CD4-positive, alpha-beta T cell (primary cell): ENCODE measurements at regions not wholly inside any gene's neighbourhood (a gene's known extent, or its start where the extent isn't known, plus 50 kb on each side); places are given as distances from the start of the nearest gene placed in this dataset.

ENCODE experiments used
- ATAC-seq: fragments of 200-7000 bp; cut with Tn5 transposase; one replicate; pipeline ENCODE4 v1.10.0; 2022; ENCODE audit warnings: mild to moderate bottlenecking; ENCODE audit not compliant: poor library complexity
- CTCF ChIA-PET: fragments of 350-600 bp; sonication (Branson Sonifier 250); formaldehyde crosslinking; loops from one replicate; lab custom pipeline; 2021; ENCODE audit warnings: antibody characterized with exemption, inconsistent platforms; lab: Charles Lee
- POLR2A ChIA-PET: fragments of 350-600 bp; sonication (Branson Sonifier 250); formaldehyde crosslinking; loops from one replicate; lab custom pipeline; 2021; ENCODE audit warnings: antibody characterized with exemption, inconsistent platforms; lab: Charles Lee
- DNase-seq, 14 experiments: peaks; one replicate each; pipeline ENCODE4 v3.0.0-alpha.2; 2013 to 2020; ENCODE audit warnings: mixed read lengths in 2 of 14
- H3K27ac ChIP-seq, 2 donors: one replicate each; pipeline versions ENCODE4 v1.5.1 to v1.7.0; 2013; ENCODE audit warnings: low read length in 2 of 2, low read depth in 1 of 2, mild to moderate bottlenecking in 1 of 2
- H3K27me3 ChIP-seq, 2 experiments: 1 replicate in 1 of 2; 2 replicates in 1 of 2; pipeline versions ENCODE4 v1.6.1 to v1.7.0; 2013; ENCODE audit warnings: low read length in 2 of 2, control low read depth in 1 of 2, mild to moderate bottlenecking in 1 of 2, moderate library complexity in 1 of 2; ENCODE audit not compliant: insufficient read depth in 2 of 2, control insufficient read depth in 1 of 2
- H3K36me3 ChIP-seq: one replicate; pipeline ENCODE4 v1.6.1; 2013; ENCODE audit warnings: low read length, control low read depth; ENCODE audit not compliant: insufficient read depth
- H3K4me1 ChIP-seq: one replicate; pipeline ENCODE4 v1.6.1; 2013; ENCODE audit warnings: low read length, control low read depth; ENCODE audit not compliant: insufficient read depth
- H3K4me3 ChIP-seq: one replicate; pipeline ENCODE4 v1.5.1; 2013; ENCODE audit warnings: mild to moderate bottlenecking, low read length, moderate library complexity
- H3K9me3 ChIP-seq, 2 experiments: 1 replicate in 1 of 2; 2 replicates in 1 of 2; pipeline versions ENCODE4 v1.6.1 to v1.7.0; 2013; ENCODE audit warnings: low read length in 2 of 2, mild to moderate bottlenecking in 2 of 2, control low read depth in 1 of 2, moderate library complexity in 1 of 2; ENCODE audit not compliant: control insufficient read depth in 1 of 2, insufficient read depth in 1 of 2
- H3K27ac Mint-ChIP-seq: one replicate; pipeline ENCODE4 v1.8.0; 2020; ENCODE audit warnings: mixed read lengths
- H3K27me3 Mint-ChIP-seq: one replicate; pipeline ENCODE4 v1.8.0; 2021; ENCODE audit warnings: mixed read lengths
- H3K36me3 Mint-ChIP-seq: one replicate; pipeline ENCODE4 v1.8.0; 2021; ENCODE audit warnings: low read depth, mixed read lengths
- H3K4me1 Mint-ChIP-seq: one replicate; pipeline ENCODE4 v1.8.0; 2021; ENCODE audit warnings: low read depth, mixed read lengths
- H3K4me3 Mint-ChIP-seq: one replicate; pipeline ENCODE4 v1.8.0; 2020; ENCODE audit warnings: mild to moderate bottlenecking, mixed read lengths
- H3K9me3 Mint-ChIP-seq: one replicate; pipeline ENCODE4 v1.8.0; 2020; ENCODE audit warnings: mixed read lengths
- CTCF ChIP-seq: fragments of 200-600 bp; IDR thresholded peaks from one replicate; pipeline ENCODE4 v1.8.0; 2022; ENCODE audit warnings: antibody characterized with exemption, mild to moderate bottlenecking
- intact Hi-C, 2 experiments: fragments of 100-400 bp; cut with DNase I in 1 of 2; cut with micrococcal nuclease in 1 of 2; formaldehyde crosslinking; loops; one replicate each; pipeline versions ENCODE4 v1.15.1 to v1.9.0; 2023 to 2025; cut with DNase I, micrococcal nuclease

- Mint-ChIP-seq H3K9me3 (no peaks in the 10 kb centered on the region), H3K36me3 (no peaks in the 10 kb centered on the region), H3K4me3 (no peak overlapping the region), H3K27ac (no peak overlapping the region), H3K27me3 (peaks cover 30% of the 10 kb centered on the region), H3K4me1 (no peaks in the 10 kb centered on the region)
- Histone ChIP-seq H3K27me3 (peaks cover 5 to 15% of the 10 kb centered on the region in 2 experiments), H3K9me3 (peaks cover 0 to 12% of the 10 kb centered on the region in 2 experiments), H3K36me3 (no peaks in the 10 kb centered on the region), H3K4me3 (no peak overlapping the region), H3K4me1 (no peaks in the 10 kb centered on the region), H3K27ac (no peak overlapping the region)
- DNase-seq (no peak), ATAC-seq (no peak)
- no peak for TF ChIP-seq CTCF
- ChIA-PET CTCF (no interaction called here), POLR2A (no interaction called here)
- intact Hi-C loops: no loop called here
These were observed 90.2 kb downstream of the DACT2 start for GRCh38 chr6:168229368-168229752.

GRCh38 chr6:168228676-168229367 lies 90.8 kb downstream of the DACT2 start:
- no peaks in the 10 kb centered on the region for H3K4me1 ChIP-seq
- Mint-ChIP-seq H3K27ac (no peak overlapping the region), H3K9me3 (no peaks in the 10 kb centered on the region), H3K4me3 (no peak overlapping the region), H3K4me1 (no peaks in the 10 kb centered on the region), H3K27me3 (peaks cover 30% of the 10 kb centered on the region), H3K36me3 (no peaks in the 10 kb centered on the region)
- ATAC-seq (no peak), DNase-seq (no peak)
- no peak overlapping the region for H3K27ac ChIP-seq
- H3K27me3 ChIP-seq: peaks cover 5 to 19% of the 10 kb centered on the region in 2 experiments
- ChIA-PET POLR2A (no interaction called here), CTCF (no interaction called here)
- H3K4me3 ChIP-seq: no peak overlapping the region
- no peaks in the 10 kb centered on the region for H3K36me3 ChIP-seq
- intact Hi-C loops: no loop called here
- no peak for TF ChIP-seq CTCF
- H3K9me3 ChIP-seq: peaks cover 0 to 12% of the 10 kb centered on the region in 2 experiments

GRCh38 chr6:168227840-168228239 lies 91.7 kb downstream of the DACT2 start:
- peaks cover 0 to 9% of the 10 kb centered on the region in 2 experiments for H3K9me3 ChIP-seq
- H3K4me1 Mint-ChIP-seq: no peaks in the 10 kb centered on the region
- POLR2A ChIA-PET: no interaction called here
- no peak for TF ChIP-seq CTCF
- no peak for DNase-seq
- no peaks in the 10 kb centered on the region for H3K9me3 Mint-ChIP-seq
- H3K36me3 Mint-ChIP-seq: no peaks in the 10 kb centered on the region
- intact Hi-C loops: no loop called here
- CTCF ChIA-PET: no interaction called here
- no peaks in the 10 kb centered on the region for H3K36me3 ChIP-seq
- peaks cover 5 to 19% of the 10 kb centered on the region in 2 experiments for H3K27me3 ChIP-seq
- no peak overlapping the region for H3K4me3 ChIP-seq
- no peaks in the 10 kb centered on the region for H3K4me1 ChIP-seq
- H3K27ac ChIP-seq: no peak overlapping the region
- ATAC-seq: no peak
- H3K4me3 Mint-ChIP-seq: no peak overlapping the region
- peaks cover 30% of the 10 kb centered on the region for H3K27me3 Mint-ChIP-seq
- no peak overlapping the region for H3K27ac Mint-ChIP-seq
